T-cell (primary cell): ENCODE measurements at regions not wholly inside any gene's neighbourhood (a gene's known extent, or its start where the extent isn't known, plus 50 kb on each side); places are given as distances from the start of the nearest gene placed in this dataset.

Experiments
- ATAC-seq, 4 experiments: fragments of 200-7000 bp in 3 of 4; fragments of 150-1000 bp in 1 of 4; cut with Tn5 transposase; replicated peaks in 1 of 4; 1 replicate in 3 of 4; 2 replicates in 1 of 4; pipeline ENCODE4 v1.10.0; 2021; ENCODE audit warnings: moderate library complexity in 3 of 4, mild to moderate bottlenecking in 2 of 4, moderate number of reproducible peaks in 1 of 4
- CTCF ChIA-PET, 2 donors: fragments of 300-600 bp; sonication (Branson Sonifier 250); formaldehyde crosslinking; loops; one replicate each; lab custom pipeline; 2022; ENCODE audit warnings: antibody characterized with exemption in 2 of 2; lab: Charles Lee
- POLR2A ChIA-PET, 2 donors: fragments of 300-600 bp; sonication (Branson Sonifier 250); formaldehyde crosslinking; loops; one replicate each; lab custom pipeline; 2022; ENCODE audit warnings: antibody characterized with exemption in 2 of 2; lab: Charles Lee
- DNase-seq, 35 experiments: peaks; one replicate each; pipeline versions ENCODE4 v3.0.0 to v3.0.0-alpha.2; 2013 to 2023
- H3K27ac ChIP-seq: one replicate; pipeline ENCODE4 v1.5.1; 2013; ENCODE audit warnings: low read length
- H3K27me3 ChIP-seq, 2 experiments: replicated peaks in 1 of 2; 1 replicate in 1 of 2; 2 replicates in 1 of 2; pipeline versions ENCODE4 v1.6.1 to v1.7.0; 2013; ENCODE audit warnings: low read length in 1 of 2, mixed read lengths in 1 of 2; ENCODE audit not compliant: control insufficient read depth in 2 of 2, insufficient read depth in 2 of 2; ENCODE audit errors: extremely low read depth in 1 of 2
- H3K36me3 ChIP-seq, 2 donors: 1 replicate in 1 of 2; 2 replicates in 1 of 2; pipeline versions ENCODE4 v1.6.1 to v1.7.0; 2013; ENCODE audit warnings: low read length in 1 of 2; ENCODE audit not compliant: control insufficient read depth in 2 of 2, insufficient read depth in 1 of 2; ENCODE audit errors: extremely low read depth in 1 of 2
- H3K4me1 ChIP-seq, 2 experiments: 1 replicate in 1 of 2; 2 replicates in 1 of 2; pipeline versions ENCODE4 v1.6.1 to v1.7.0; 2013; ENCODE audit warnings: low read length in 2 of 2, mixed read lengths in 1 of 2; ENCODE audit not compliant: insufficient read depth in 2 of 2, control insufficient read depth in 1 of 2; ENCODE audit errors: extremely low read depth in 1 of 2
- H3K4me3 ChIP-seq, 2 donors: 1 replicate in 1 of 2; 2 replicates in 1 of 2; pipeline versions ENCODE4 v1.5.1 to v1.7.0; 2013; ENCODE audit warnings: mild to moderate bottlenecking in 2 of 2, low read length in 1 of 2, moderate library complexity in 1 of 2; ENCODE audit not compliant: control insufficient read depth in 1 of 2; ENCODE audit errors: extremely low read depth in 1 of 2
- H3K9me3 ChIP-seq: 2 replicates; pipeline ENCODE4 v1.7.0; 2013
- H3K27ac Mint-ChIP-seq, 2 donors: one replicate each; pipeline ENCODE4 v1.8.0; 2020 to 2021; ENCODE audit warnings: mild to moderate bottlenecking in 2 of 2, mixed read lengths in 2 of 2
- H3K27me3 Mint-ChIP-seq, 2 donors: one replicate each; pipeline ENCODE4 v1.8.0; 2021 to 2022; ENCODE audit warnings: mixed read lengths in 2 of 2
- H3K36me3 Mint-ChIP-seq: one replicate; pipeline ENCODE4 v1.8.0; 2021; ENCODE audit warnings: mixed read lengths
- H3K4me1 Mint-ChIP-seq, 3 donors: one replicate each; pipeline ENCODE4 v1.8.0; 2020 to 2022; ENCODE audit warnings: mixed read lengths in 3 of 3, mild to moderate bottlenecking in 1 of 3
- H3K4me3 Mint-ChIP-seq, 3 donors: one replicate each; pipeline ENCODE4 v1.8.0; 2020 to 2022; ENCODE audit warnings: mild to moderate bottlenecking in 3 of 3, mixed read lengths in 3 of 3, moderate library complexity in 3 of 3
- H3K9me3 Mint-ChIP-seq, 3 donors: one replicate each; pipeline ENCODE4 v1.8.0; 2020 to 2022; ENCODE audit warnings: mixed read lengths in 3 of 3
- WGBS: methylation state at CpG from one replicate; pipeline ENCODE4 v1.1.5; 2013; ENCODE audit warnings: missing lambda C conversion rate; ENCODE audit not compliant: insufficient coverage; 5-methylcytosine and 5-hydroxymethylcytosine counted together

- H3K27ac ChIP-seq = no peak overlapping the region
- no peaks in the 10 kb centered on the region for H3K4me1 ChIP-seq
- CTCF ChIA-PET = no interaction called here
- no peak overlapping the region for H3K4me3 ChIP-seq
- H3K36me3 ChIP-seq = no peaks in the 10 kb centered on the region
- WGBS = 72% methylated on average over 9 of the region's 10 CpGs
- Mint-ChIP-seq H3K4me3 (no peak overlapping the region), H3K36me3 (no peaks in the 10 kb centered on the region), H3K27me3 (peaks cover 0 to 5% of the 10 kb centered on the region in 2 donors), H3K27ac (no peak overlapping the region), H3K9me3 (peaks cover 0 to 3% (median 0%) of the 10 kb centered on the region in 3 donors), H3K4me1 (no peaks in the 10 kb centered on the region)
- POLR2A ChIA-PET = no interaction called here
- peaks cover 0 to 25% of the 10 kb centered on the region in 2 experiments for H3K27me3 ChIP-seq
- DNase-seq (no peak), ATAC-seq (no peak)
- no peaks in the 10 kb centered on the region for H3K9me3 ChIP-seq
Observed at GRCh38 chr22:27445881-27446280, 355.7 kb downstream of the MN1 start.

- H3K4me3 ChIP-seq = no peak overlapping the region
- peaks cover 0 to 20% of the 10 kb centered on the region in 2 experiments for H3K27me3 ChIP-seq
- no peak for DNase-seq
- POLR2A ChIA-PET = no interaction called here
- no peaks in the 10 kb centered on the region for H3K4me1 ChIP-seq
- no peak overlapping the region for H3K4me3 Mint-ChIP-seq
- no peak overlapping the region for H3K27ac ChIP-seq
- no peak overlapping the region for H3K27ac Mint-ChIP-seq
- no peak for ATAC-seq
- H3K36me3 Mint-ChIP-seq = no peaks in the 10 kb centered on the region
- 84% methylated on average over 5 of the region's 11 CpGs for WGBS
- H3K27me3 Mint-ChIP-seq = peaks cover 5% of the 10 kb centered on the region in 2 donors
- no peaks in the 10 kb centered on the region for H3K4me1 Mint-ChIP-seq
- CTCF ChIA-PET = no interaction called here
- H3K36me3 ChIP-seq = no peaks in the 10 kb centered on the region
- no peaks in the 10 kb centered on the region for H3K9me3 ChIP-seq
- peaks cover 0 to 3% (median 0%) of the 10 kb centered on the region in 3 donors for H3K9me3 Mint-ChIP-seq
Observed at GRCh38 chr22:27447289-27447688, 354.3 kb downstream of the MN1 start.

- ChIA-PET CTCF (no interaction called here), POLR2A (no interaction called here)
- Mint-ChIP-seq H3K27ac (no peak overlapping the region), H3K36me3 (no peaks in the 10 kb centered on the region), H3K4me3 (no peak overlapping the region), H3K9me3 (peaks cover 0 to 3% (median 0%) of the 10 kb centered on the region in 3 donors), H3K27me3 (peaks cover 0 to 12% of the 10 kb centered on the region in 2 donors), H3K4me1 (no peaks in the 10 kb centered on the region)
- Histone ChIP-seq H3K4me1 (no peaks in the 10 kb centered on the region), H3K27ac (no peak overlapping the region), H3K9me3 (no peaks in the 10 kb centered on the region), H3K4me3 (no peak overlapping the region), H3K36me3 (no peaks in the 10 kb centered on the region), H3K27me3 (peaks cover 0 to 12% of the 10 kb centered on the region in 2 experiments)
- ATAC-seq (no peak), DNase-seq (no peak)
Observed at GRCh38 chr22:27450448-27450847, 351.1 kb downstream of the MN1 start.

GRCh38 chr22:27452245-27452644 lies 349.3 kb downstream of the MN1 start:
- no peak overlapping the region for H3K4me3 Mint-ChIP-seq
- H3K4me1 ChIP-seq = no peaks in the 10 kb centered on the region
- ATAC-seq (no peak), DNase-seq (no peak)
- no peak overlapping the region for H3K4me3 ChIP-seq
- POLR2A ChIA-PET = no interaction called here
- 90% methylated on average over 3 of the region's 4 CpGs for WGBS
- H3K27ac Mint-ChIP-seq = no peak overlapping the region
- H3K36me3 Mint-ChIP-seq = no peaks in the 10 kb centered on the region
- H3K9me3 Mint-ChIP-seq = peaks cover 0 to 3% (median 0%) of the 10 kb centered on the region in 3 donors
- H3K27ac ChIP-seq = no peak overlapping the region
- no peaks in the 10 kb centered on the region for H3K36me3 ChIP-seq
- H3K9me3 ChIP-seq = no peaks in the 10 kb centered on the region
- peaks cover 4 to 12% of the 10 kb centered on the region in 2 donors for H3K27me3 Mint-ChIP-seq
- no peaks in the 10 kb centered on the region for H3K4me1 Mint-ChIP-seq
- CTCF ChIA-PET = no interaction called here
- peaks cover 0 to 4% of the 10 kb centered on the region in 2 experiments for H3K27me3 ChIP-seq

GRCh38 chr22:27452922-27453321 lies 348.6 kb downstream of the MN1 start:
- peaks cover 4 to 12% of the 10 kb centered on the region in 2 donors for H3K27me3 Mint-ChIP-seq
- H3K36me3 ChIP-seq = no peaks in the 10 kb centered on the region
- no peak for ATAC-seq

GRCh38 chr22:27453725-27454124 lies 347.8 kb downstream of the MN1 start:
- Histone ChIP-seq H3K9me3 (no peaks in the 10 kb centered on the region), H3K27me3 (peaks cover 0 to 3% of the 10 kb centered on the region in 2 experiments), H3K4me3 (no peak overlapping the region), H3K4me1 (no peaks in the 10 kb centered on the region), H3K27ac (no peak overlapping the region), H3K36me3 (no peaks in the 10 kb centered on the region)
- H3K4me3 Mint-ChIP-seq = no peak overlapping the region
- WGBS = 81% methylated on average over 3 of the region's 4 CpGs
- H3K9me3 Mint-ChIP-seq = peaks cover 0 to 3% (median 0%) of the 10 kb centered on the region in 3 donors
- DNase-seq (no peak), ATAC-seq (no peak)
- H3K27ac Mint-ChIP-seq = no peak overlapping the region
- no peaks in the 10 kb centered on the region for H3K4me1 Mint-ChIP-seq
- peaks cover 4 to 12% of the 10 kb centered on the region in 2 donors for H3K27me3 Mint-ChIP-seq
- POLR2A ChIA-PET = no interaction called here
- H3K36me3 Mint-ChIP-seq = no peaks in the 10 kb centered on the region
- CTCF ChIA-PET = no interaction called here

More at GRCh38 chr22:27452922-27453321, 348.6 kb downstream of the MN1 start:
- Histone ChIP-seq H3K27me3 (no peaks in the 10 kb centered on the region), H3K27ac (no peak overlapping the region), H3K4me3 (no peak overlapping the region), H3K9me3 (no peaks in the 10 kb centered on the region), H3K4me1 (no peaks in the 10 kb centered on the region)
- H3K27ac Mint-ChIP-seq = no peak overlapping the region
- H3K4me1 Mint-ChIP-seq = no peaks in the 10 kb centered on the region
- peaks cover 0 to 3% (median 0%) of the 10 kb centered on the region in 3 donors for H3K9me3 Mint-ChIP-seq
- no peak overlapping the region for H3K4me3 Mint-ChIP-seq
- WGBS = 90% methylated on average over 2 of the region's 4 CpGs
- CTCF ChIA-PET = no interaction called here
- POLR2A ChIA-PET = no interaction called here
- no peaks in the 10 kb centered on the region for H3K36me3 Mint-ChIP-seq
- no peak for DNase-seq
